Activated naive CD8-positive, alpha-beta T cell treated with anti-CD3 and anti-CD28 coated beads for 36 hours (primary cell): ENCODE measurements at regions not wholly inside any gene's neighbourhood (a gene's known extent, or its start where the extent isn't known, plus 50 kb on each side); places are given as distances from the start of the nearest gene placed in this dataset.

Source experiments
- DNase-seq: peaks from one replicate; pipeline ENCODE4 v3.0.0; 2021
- H3K27ac Mint-ChIP-seq: one replicate; pipeline ENCODE4 v1.8.0; 2022; ENCODE audit warnings: mild to moderate bottlenecking, moderate library complexity, mixed read lengths
- H3K27me3 Mint-ChIP-seq: one replicate; pipeline ENCODE4 v1.8.0; 2022; ENCODE audit warnings: mild to moderate bottlenecking, mixed read lengths
- H3K36me3 Mint-ChIP-seq: one replicate; pipeline ENCODE4 v1.8.0; 2021; ENCODE audit warnings: mild to moderate bottlenecking, mixed read lengths
- H3K4me1 Mint-ChIP-seq: one replicate; pipeline ENCODE4 v1.8.0; 2021; ENCODE audit warnings: mixed read lengths
- H3K4me3 Mint-ChIP-seq: one replicate; pipeline ENCODE4 v1.8.0; 2022; ENCODE audit warnings: mild to moderate bottlenecking, moderate library complexity, mixed read lengths
- H3K9me3 Mint-ChIP-seq: one replicate; pipeline ENCODE4 v1.8.0; 2022; ENCODE audit warnings: mixed read lengths

- Mint-ChIP-seq H3K9me3 (no peaks in the 10 kb centered on the region), H3K27me3 (no peaks in the 10 kb centered on the region), H3K27ac (no peak overlapping the region), H3K4me3 (no peak overlapping the region), H3K4me1 (no peaks in the 10 kb centered on the region), H3K36me3 (no peaks in the 10 kb centered on the region)
- DNase-seq: no peak
These were observed 423.3 kb downstream of the CMPK2 start for GRCh38 chr2:6442252-6442985.

- Mint-ChIP-seq H3K4me1 (no peaks in the 10 kb centered on the region), H3K4me3 (no peak overlapping the region), H3K27me3 (no peaks in the 10 kb centered on the region), H3K27ac (no peak overlapping the region), H3K9me3 (no peaks in the 10 kb centered on the region), H3K36me3 (no peaks in the 10 kb centered on the region)
- DNase-seq: no peak
These were observed 422.5 kb downstream of the CMPK2 start for GRCh38 chr2:6443061-6443823.

GRCh38 chr2:6444514-6444913 lies 421.2 kb downstream of the CMPK2 start:
- no peaks in the 10 kb centered on the region for H3K9me3 Mint-ChIP-seq
- no peak overlapping the region for H3K27ac Mint-ChIP-seq
- H3K4me1 Mint-ChIP-seq: no peaks in the 10 kb centered on the region
- no peak for DNase-seq
- H3K27me3 Mint-ChIP-seq: no peaks in the 10 kb centered on the region
- no peak overlapping the region for H3K4me3 Mint-ChIP-seq
- H3K36me3 Mint-ChIP-seq: no peaks in the 10 kb centered on the region

GRCh38 chr2:6445156-6445555 lies 420.6 kb downstream of the CMPK2 start:
- Mint-ChIP-seq H3K36me3 (no peaks in the 10 kb centered on the region), H3K27ac (no peak overlapping the region), H3K27me3 (no peaks in the 10 kb centered on the region), H3K4me1 (no peaks in the 10 kb centered on the region), H3K4me3 (no peak overlapping the region), H3K9me3 (no peaks in the 10 kb centered on the region)
- DNase-seq: no peak

- Mint-ChIP-seq H3K9me3 (no peaks in the 10 kb centered on the region), H3K36me3 (no peaks in the 10 kb centered on the region), H3K27ac (no peak overlapping the region), H3K4me1 (no peaks in the 10 kb centered on the region), H3K4me3 (no peak overlapping the region), H3K27me3 (peaks cover 4% of the 10 kb centered on the region)
- DNase-seq: no peak
These were observed 418.6 kb downstream of the CMPK2 start for GRCh38 chr2:6446938-6447608.

- no peaks in the 10 kb centered on the region for H3K36me3 Mint-ChIP-seq
- H3K4me3 Mint-ChIP-seq: no peak overlapping the region
- no peaks in the 10 kb centered on the region for H3K4me1 Mint-ChIP-seq
- peaks cover 4% of the 10 kb centered on the region for H3K27me3 Mint-ChIP-seq
- H3K9me3 Mint-ChIP-seq: peaks cover 1% of the 10 kb centered on the region
- no peak overlapping the region for H3K27ac Mint-ChIP-seq
- DNase-seq: no peak
These were observed 416.8 kb downstream of the CMPK2 start for GRCh38 chr2:6448893-6449292.

- peaks cover 1% of the 10 kb centered on the region for H3K9me3 Mint-ChIP-seq
- H3K27me3 Mint-ChIP-seq: peaks cover 4% of the 10 kb centered on the region
- no peak overlapping the region for H3K4me3 Mint-ChIP-seq
- DNase-seq: no peak
- H3K27ac Mint-ChIP-seq: no peak overlapping the region
- no peaks in the 10 kb centered on the region for H3K4me1 Mint-ChIP-seq
- H3K36me3 Mint-ChIP-seq: no peaks in the 10 kb centered on the region
These were observed 416.4 kb downstream of the CMPK2 start for GRCh38 chr2:6449343-6449742.

- H3K27me3 Mint-ChIP-seq: peaks cover 4% of the 10 kb centered on the region
- H3K4me1 Mint-ChIP-seq: no peaks in the 10 kb centered on the region
- DNase-seq: no peak
- no peak overlapping the region for H3K4me3 Mint-ChIP-seq
- no peak overlapping the region for H3K27ac Mint-ChIP-seq
- H3K9me3 Mint-ChIP-seq: peaks cover 8% of the 10 kb centered on the region
- no peaks in the 10 kb centered on the region for H3K36me3 Mint-ChIP-seq
These were observed 412.8 kb downstream of the CMPK2 start for GRCh38 chr2:6452702-6453481.

- H3K27me3 Mint-ChIP-seq: peaks cover 4% of the 10 kb centered on the region
These were observed 411.3 kb downstream of the CMPK2 start for GRCh38 chr2:6454286-6454990.

GRCh38 chr2:6459138-6459537 lies 406.6 kb downstream of the CMPK2 start:
- Mint-ChIP-seq H3K9me3 (peaks cover 8% of the 10 kb centered on the region), H3K4me3 (no peak overlapping the region), H3K36me3 (no peaks in the 10 kb centered on the region), H3K27ac (no peak overlapping the region), H3K27me3 (no peaks in the 10 kb centered on the region), H3K4me1 (no peaks in the 10 kb centered on the region)
- no peak for DNase-seq

More at GRCh38 chr2:6454286-6454990, 411.3 kb downstream of the CMPK2 start:
- Mint-ChIP-seq H3K4me1 (no peaks in the 10 kb centered on the region), H3K27ac (no peak overlapping the region), H3K36me3 (no peaks in the 10 kb centered on the region), H3K4me3 (no peak overlapping the region), H3K9me3 (peaks cover 8% of the 10 kb centered on the region)
- DNase-seq: no peak

- H3K36me3 Mint-ChIP-seq: no peaks in the 10 kb centered on the region
- H3K9me3 Mint-ChIP-seq: peaks cover 3% of the 10 kb centered on the region
- no peaks in the 10 kb centered on the region for H3K4me1 Mint-ChIP-seq
- no peak for DNase-seq
- H3K27me3 Mint-ChIP-seq: peaks cover 8% of the 10 kb centered on the region
- no peak overlapping the region for H3K27ac Mint-ChIP-seq
- H3K4me3 Mint-ChIP-seq: no peak overlapping the region
These were observed 395.2 kb downstream of the CMPK2 start for GRCh38 chr2:6470518-6470917.

GRCh38 chr2:6471419-6471818 lies 394.3 kb downstream of the CMPK2 start:
- peaks cover 2% of the 10 kb centered on the region for H3K9me3 Mint-ChIP-seq
- H3K4me3 Mint-ChIP-seq: no peak overlapping the region
- H3K36me3 Mint-ChIP-seq: no peaks in the 10 kb centered on the region
- no peak overlapping the region for H3K27ac Mint-ChIP-seq
- DNase-seq: no peak
- no peaks in the 10 kb centered on the region for H3K4me1 Mint-ChIP-seq
- H3K27me3 Mint-ChIP-seq: peaks cover 8% of the 10 kb centered on the region

GRCh38 chr2:6474161-6475140 lies 391.3 kb downstream of the CMPK2 start:
- Mint-ChIP-seq H3K27ac (no peak overlapping the region), H3K9me3 (no peaks in the 10 kb centered on the region), H3K4me3 (no peak overlapping the region), H3K36me3 (no peaks in the 10 kb centered on the region), H3K4me1 (no peaks in the 10 kb centered on the region), H3K27me3 (peaks cover 8% of the 10 kb centered on the region)
- no peak for DNase-seq
